HG03280 (cell line): ENCODE measurements at regions not wholly inside any gene's neighbourhood (a gene's known extent, or its start where the extent isn't known, plus 50 kb on each side); places are given as distances from the start of the nearest gene placed in this dataset.

Source experiments
- ATAC-seq: cut with Tn5 transposase; IDR thresholded peaks from one replicate; pipeline ENCODE4 v1.9.1; 2021; ENCODE audit warnings: mild to moderate bottlenecking, moderate library complexity; ENCODE audit not compliant: unreplicated experiment

DNA sequence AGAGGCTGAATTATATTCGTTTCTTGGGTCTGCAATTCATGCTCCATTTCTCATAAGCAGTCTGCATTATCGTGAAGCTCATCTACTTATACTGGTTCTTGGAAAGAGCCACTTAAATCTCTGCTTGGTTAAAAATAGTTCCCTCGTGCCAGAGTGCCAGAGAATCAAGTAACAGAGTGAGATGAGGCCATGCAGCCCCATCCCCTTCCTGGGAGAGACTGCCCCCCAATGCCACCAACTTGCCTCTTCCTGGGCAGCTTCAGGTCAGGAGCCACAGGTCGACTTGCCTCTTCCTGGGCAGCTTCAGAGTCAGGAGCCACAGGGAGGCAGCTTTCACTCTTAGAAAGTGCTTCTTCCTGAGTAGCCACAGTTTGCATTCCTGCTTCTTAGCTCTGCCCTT lies 223.9 kb upstream of the ZBED5 start:
- ATAC-seq: no peak

DNA sequence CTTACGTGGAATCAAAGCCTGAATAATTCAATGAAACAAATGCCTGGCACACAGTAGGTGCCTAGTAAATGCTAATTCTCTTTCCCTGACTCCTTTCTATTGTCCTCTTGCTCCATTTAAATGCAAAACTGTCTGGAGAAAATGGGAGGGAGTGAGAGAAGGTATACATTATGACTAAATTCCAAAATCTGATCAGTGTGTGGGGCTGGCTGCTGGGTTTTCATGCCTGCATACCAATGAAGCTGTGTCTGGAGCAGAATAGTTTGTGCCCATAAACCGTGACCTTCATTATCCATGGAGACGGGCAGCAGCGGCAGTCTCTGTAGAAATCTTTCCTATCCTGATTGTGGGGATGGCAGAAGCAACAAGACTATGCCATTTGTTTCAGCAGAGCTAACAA lies 223.4 kb upstream of the ZBED5 start:
- no peak for ATAC-seq

DNA sequence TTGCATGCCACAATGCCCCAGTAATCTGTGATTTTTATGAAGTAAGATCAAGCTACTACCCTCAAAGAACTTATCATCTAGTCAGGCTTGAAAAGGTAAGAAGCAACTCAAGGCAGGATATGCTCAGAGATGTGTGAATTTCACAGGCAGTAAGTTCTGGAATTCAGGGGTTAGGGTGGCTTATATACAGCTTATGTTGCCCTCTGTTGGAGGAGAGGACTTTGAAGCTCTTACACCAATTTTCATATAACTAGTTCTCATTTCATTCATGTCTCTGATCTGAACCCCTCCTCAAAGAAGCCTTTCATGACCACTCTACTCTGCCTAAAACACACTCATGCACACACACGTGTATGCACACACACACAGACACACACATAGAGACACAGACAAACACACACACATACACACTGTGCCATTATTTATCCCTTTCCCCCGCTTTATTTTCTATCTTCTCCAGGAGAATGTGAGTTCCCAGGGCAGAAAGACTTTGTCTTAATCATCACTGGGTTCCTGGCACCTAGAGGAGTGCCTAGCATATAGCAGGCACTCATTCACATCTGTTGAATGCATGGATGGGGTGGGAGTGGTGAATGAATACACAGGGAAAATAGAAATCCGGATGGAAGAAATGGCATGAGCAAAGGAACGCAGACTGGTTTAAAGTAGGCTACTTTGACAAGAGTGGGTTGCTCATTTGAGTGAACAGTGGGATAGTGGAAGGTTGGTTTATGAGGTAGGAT lies 220.7 kb upstream of the ZBED5 start:
- no peak for ATAC-seq

DNA sequence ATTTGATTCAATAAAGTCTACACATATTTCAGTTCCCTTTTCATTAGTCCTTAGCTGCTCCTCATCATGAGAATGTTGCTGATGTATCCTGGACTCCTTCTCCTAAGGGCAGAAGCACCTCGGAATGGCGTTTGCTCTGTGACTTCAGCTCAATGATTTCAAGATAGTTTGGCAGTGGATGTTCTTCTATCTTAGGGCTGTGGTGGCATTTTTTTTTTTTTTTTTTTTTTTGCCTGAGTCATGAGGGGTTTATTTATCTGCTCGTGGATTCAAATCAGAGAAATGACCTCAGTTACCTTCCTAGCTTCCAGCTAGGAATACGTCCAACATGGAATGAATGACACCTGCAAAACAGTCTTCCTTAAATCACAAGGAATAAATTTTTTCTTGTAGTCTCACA lies 220.0 kb upstream of the ZBED5 start:
- no peak for ATAC-seq

DNA sequence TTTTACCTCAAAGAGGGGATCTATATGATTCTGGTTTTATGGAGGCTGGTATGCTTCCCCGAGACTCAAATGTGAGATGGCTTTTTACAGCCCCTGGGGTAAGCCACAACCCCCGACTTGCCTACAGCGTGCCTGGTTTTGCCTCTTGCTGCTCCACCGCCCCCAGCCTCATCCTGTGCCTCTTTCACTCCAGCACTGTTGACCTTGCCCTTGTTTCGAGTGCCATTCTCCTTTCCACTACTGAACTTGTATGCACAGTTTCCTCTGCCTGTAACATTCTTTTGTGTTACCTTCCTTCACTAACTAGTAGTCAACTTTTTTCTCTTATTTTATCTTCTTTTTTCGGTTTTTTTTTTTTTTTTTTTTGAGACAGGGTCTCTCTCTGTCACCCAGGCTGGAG lies 219.0 kb upstream of the ZBED5 start:
- ATAC-seq: no peak

DNA sequence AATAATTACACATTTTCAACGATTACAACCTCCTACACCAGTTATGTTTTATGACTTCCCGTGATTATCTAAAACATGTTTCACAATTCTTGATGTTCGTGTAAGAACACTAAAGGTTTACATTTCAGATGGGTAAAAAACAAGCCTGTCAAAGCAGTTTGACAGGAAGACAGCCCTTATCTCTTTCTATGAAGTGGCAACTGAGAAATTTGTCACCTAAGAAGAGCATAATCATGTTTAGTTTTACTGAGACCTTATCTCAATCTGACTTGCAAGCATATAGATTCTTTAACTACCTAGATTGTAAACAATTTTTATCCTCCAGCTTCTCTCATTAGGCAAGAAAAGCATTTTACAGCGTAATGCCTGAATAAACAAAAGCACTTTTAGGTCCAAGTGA lies 218.4 kb upstream of the ZBED5 start:
- ATAC-seq: no peak

DNA sequence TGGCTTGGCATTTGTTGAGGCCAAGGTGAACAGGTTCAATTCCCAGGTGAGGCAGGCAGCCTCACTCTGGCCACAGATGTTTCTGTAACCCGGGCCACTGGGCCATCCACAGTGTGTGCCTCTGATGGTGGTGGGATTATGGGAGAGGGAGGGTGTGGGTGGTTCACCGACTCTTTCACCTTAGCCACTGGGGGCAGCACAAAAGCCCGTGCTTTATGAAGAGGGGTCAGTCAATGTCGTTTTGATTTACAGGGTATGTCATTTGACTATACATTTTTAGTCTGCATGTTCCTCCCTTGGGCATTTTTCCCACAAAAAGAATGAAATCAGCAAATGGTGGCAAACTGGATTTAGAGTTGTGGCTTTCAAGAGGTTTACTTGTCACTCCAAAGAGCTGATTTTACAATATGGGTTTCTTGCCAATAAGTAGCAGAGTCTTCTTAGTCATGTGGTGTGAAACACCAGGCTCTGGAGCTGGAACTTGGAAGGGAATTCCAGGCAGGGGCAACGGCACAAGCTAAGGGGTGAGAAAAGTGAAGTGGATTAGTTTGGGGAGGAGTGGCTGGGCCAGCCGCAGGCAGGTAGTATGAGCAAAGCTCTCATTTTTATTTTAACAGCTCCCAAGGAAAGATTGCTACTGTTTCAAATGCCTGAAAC lies 217.8 kb upstream of the ZBED5 start:
- no peak for ATAC-seq

DNA sequence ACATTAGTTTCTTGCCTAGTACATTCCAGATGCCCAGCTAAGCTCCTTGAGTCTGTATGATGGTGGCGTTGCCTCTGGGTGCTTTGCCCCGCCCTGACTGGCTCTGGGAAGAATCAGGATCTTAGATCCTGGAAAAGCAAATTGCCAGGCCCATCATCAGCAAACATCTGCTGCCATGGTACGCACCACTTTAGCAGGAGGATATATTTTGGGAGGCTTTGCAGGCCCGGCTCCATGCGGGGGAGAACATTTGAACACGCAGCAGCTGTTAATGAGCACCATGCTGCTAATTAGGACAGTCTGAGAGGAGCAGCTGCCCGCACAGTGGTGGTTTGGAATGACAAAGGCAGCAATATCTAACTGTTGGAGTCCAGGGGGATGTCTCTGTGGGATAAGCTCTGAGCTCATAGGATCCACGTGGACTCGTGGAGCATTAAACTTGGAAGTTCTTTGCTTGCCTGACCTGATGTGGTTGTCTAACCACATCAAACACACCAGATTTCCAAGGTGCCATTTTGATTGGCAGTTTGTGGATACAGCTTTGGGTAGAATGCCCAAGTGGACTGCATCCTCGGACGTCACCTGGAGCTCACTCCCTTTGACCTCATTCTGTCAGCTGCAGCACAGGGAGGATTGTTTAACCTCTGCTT lies 217.0 kb upstream of the ZBED5 start:
- ATAC-seq: no peak

DNA sequence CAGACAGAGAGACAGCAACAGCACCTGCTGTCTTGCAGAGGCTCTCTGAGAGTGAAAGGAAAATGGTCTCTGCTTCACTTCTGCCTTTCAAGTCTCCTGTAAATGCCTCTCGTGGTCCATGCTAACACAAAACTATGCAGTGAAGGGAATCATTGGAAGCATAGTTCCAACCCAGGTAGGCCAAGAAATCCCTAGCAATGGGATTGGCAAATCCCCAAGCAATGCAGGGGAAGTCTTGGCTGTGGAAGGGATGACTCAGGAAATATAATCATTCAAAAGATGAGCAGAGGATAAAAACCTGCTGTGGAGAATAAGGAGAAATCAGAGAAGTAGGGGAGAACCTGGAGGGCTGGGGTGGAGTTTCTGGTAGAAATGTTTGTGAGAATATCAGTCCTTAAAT lies 216.1 kb upstream of the ZBED5 start:
- ATAC-seq: no peak

DNA sequence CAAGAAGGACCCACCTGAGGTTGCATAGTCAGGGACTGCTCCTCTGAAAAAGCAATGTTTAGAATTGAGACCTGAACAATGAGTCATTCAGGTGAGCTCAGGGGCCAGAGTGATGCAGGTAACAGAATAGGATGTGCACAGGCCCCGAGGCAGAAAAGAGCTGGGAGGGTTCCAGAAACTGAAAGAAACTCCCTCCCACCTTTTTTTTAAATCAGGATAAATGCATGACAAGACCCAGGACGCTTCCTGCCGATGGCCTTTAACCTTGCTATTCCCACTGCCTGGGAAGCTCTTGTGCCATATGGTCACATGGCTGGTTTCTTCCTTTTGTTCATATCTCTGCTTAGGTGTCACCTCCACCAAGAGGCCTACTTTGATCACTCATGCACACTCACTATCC lies 214.2 kb upstream of the ZBED5 start:
- ATAC-seq: no peak

DNA sequence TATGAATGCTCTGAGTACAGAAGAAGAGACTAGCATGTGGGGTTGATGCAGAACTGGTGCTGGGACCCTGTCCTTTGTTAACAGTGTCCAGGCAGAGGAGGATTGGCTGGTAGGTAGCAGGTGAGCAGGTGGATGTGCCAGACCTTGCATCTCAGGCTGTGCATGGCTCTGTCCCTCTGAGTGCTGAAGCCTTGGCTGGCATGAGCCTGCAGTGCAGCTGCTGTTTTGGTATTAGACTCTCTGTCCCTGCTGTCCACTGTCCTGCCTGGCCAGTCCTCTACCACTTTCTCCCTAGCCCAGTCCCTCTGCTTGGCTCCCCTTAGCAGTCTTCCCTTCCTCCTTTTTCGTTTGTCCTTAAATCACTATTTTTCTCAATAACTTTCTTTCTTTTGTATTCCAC lies 213.6 kb upstream of the ZBED5 start:
- no peak for ATAC-seq

DNA sequence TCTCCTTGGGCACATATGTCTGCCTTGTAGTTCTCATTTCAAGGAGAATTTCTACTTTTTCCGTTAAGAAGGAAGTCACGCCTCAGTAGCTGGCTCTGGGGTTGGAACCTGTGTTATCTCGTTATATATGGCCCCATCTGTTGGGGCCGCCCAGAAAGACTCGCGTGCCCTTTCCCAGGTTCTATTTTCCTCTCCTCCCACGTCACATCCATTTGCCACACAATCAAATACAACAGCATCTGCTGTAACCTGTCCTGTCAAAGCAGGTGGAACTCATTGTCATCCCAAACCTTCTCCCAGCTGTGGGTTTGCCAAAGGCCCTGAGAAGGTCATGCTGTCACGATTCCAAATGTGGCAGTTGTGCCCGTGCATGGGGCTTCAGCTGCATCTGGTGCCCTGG lies 213.1 kb upstream of the ZBED5 start:
- no peak for ATAC-seq

DNA sequence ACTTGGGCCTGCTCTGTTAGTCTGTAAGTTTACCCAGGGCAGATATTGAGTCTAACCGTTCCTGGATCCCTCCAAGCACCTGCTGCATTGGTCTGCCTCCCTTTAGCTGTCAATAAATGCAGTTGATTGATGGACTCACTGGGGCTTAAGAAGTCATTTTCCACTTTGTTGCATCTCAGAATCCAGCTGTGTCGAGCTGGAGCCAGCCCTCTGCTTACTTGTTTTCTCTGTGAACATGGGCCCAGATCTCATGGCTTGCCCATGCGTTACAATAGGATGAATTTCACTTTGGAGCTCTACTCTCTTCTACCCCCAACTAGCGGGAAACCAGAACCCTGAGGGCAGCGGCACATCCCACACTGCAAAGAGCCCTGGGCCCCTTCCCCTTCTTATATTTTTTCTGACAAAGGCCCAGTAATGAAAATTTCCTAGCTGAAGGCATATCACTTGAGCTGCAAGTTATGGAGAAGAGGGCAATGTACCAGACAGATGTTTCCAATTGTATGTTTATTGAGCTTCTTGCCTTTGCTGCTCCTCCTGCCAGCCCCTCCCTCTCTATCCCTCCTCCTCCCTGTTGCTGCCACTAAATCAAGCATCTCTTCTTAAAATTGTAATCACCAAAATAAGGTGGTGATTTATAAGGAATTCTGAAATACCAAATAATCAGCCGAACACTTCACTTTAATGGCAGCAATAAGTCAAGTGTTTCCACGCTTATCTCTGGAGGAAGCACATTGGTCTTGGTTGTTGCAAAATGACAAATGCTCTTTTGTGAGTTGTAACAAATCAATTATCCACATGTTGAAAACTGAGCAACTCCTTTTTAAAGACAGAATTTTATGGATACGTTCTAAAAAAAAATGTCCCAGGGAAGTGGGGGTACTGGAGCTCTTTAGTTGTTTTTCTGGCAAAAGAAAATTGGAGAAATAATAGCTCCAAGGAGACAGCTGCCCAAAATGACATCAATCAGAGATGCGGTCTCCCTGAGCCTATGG lies 212.3 kb upstream of the ZBED5 start:
- ATAC-seq: no peak

DNA sequence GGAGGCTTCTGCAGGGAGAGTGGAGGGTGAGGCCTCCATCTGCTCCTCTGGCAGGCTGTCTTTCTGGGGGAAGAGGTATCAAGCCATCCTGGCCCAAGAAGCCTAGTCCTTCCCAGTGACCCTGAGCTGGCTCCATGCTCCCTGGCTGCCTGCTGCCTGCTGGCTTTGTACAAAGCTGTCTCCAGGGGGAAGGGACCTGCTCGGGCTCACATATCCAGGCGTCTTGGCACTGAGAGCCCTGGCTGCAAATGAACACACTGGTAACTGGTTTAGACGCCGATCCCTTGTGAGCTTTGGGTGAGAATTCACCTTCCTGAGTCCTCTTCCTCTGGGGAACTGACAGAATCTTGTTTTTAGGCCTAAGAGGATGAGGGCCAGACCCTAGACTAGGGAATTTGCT lies 210.3 kb upstream of the ZBED5 start:
- no peak for ATAC-seq

DNA sequence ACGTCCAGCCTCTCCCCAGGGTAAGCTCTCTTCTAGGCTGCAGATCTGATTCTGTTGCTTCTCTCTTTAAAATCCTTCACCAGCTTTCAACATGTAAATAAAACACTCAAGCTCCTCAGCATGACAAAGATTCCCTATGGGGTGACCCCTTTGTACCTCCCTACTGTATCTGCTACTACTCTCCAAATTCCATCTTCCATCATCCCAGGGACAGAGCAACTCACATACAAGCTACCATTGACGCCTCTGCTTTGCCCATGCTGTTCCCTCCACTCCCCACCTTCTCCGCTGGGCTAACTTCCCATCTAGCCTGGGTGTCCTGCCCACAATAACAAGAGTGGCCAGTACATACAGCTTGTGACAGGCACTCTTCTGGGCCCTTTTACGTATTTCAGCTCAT lies 207.5 kb upstream of the ZBED5 start:
- ATAC-seq: no peak

DNA sequence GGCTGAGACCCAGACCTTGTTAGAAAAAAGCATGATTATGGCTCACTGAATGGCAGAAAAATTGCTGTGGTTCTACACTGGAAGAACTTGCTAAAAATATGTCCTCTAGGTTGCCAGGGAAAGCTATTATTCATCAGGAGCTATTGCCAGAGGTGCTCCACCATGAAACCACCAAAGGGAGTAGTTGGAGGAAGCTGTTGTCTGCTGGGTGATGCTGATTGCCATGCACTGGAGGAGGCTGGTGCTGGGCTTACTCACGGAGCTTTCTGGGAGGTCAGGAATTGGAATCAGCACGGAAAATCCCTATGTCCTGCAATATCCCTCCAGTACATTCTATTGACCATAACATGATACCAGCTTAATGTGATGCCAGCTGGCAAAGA lies 199.6 kb upstream of the ZBED5 start:
- no peak for ATAC-seq

DNA sequence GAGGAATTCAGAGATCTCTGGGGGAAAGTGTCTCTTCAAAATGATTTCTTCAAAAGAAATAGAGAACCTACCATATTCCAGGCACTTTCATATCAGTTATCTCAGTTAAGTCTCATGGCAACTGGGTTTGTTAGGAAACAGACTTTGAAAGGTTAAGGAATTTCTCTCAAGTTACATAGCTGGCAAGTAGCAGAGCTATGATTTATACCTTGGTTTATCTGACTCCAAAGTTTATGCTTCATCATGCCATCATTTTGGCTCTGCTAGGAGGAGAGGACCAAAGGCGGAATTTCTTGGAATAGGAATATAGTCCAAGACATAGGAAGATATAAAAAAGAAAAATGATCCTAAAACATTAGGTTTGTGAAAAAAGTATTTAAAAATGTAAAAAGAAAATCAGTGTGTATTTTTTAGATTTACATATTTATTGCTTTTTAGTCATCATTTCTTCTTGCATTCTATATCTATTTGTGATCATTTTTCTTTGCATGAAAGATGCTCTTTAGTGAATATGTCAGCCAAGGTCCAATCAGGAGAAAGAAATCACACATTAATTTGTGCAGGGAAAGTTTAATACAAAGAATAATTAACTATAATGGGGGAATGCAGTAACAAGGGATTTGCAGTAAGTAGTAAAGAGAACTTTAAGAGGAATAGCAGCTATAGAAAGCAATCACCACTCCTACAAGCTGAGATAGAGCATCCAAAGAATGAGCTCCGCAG lies 199.1 kb upstream of the ZBED5 start:
- no peak for ATAC-seq

DNA sequence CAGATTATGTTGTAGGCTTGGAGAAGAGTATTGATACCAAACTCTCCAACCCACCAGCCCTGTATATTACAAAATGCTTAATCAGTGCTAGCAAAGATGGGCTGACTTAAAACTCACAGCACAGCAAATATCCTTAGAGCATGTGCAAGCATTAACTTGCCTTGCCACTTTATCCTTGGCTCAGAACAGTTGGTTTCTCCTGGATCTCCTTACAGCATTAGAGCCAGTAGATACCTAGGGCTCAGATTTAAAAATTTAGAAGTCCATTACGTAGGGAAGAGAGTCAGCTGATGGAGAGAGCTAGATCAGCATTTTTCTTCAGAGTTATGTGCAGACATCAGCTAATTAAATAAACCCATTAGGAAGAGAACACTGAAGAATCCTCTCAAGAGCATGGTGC lies 198.5 kb upstream of the ZBED5 start:
- ATAC-seq: no peak

DNA sequence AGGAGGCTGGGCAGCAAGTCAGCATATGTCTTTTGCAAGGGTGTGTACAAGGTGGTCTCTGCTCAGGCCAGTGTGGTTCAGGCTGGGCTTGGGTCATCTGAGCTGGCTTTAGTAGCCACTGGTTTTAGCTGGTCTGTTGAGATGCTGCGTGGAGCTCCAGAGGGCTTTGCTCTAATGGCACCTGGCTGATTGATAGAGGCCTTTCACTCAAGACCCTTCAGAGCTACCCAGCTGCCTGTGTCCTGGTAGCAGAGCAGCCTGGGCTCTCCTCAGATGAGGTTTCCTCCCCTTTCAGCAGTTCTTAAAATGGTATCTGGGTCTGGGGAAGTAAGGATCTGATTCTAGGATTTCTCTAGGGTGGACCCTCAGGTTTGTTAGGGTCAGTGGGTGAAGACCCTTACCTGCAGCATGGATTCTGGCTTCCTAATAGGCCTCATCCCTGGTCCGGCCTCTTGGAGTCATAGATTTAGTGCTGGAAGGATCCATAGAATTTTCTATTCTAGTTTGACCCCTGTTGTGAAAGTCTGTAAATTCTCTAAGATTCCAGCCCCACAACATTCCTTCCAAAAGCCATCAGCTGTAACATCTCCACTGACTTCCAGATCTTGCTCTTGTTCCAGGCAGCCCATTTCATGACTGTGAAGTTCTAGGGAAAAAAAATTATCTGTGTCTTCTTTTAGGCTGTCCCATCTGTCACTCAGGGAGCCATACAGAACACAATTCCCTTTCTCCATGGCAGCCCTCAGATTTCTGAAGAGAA lies 190.2 kb upstream of the ZBED5 start:
- no peak for ATAC-seq

DNA sequence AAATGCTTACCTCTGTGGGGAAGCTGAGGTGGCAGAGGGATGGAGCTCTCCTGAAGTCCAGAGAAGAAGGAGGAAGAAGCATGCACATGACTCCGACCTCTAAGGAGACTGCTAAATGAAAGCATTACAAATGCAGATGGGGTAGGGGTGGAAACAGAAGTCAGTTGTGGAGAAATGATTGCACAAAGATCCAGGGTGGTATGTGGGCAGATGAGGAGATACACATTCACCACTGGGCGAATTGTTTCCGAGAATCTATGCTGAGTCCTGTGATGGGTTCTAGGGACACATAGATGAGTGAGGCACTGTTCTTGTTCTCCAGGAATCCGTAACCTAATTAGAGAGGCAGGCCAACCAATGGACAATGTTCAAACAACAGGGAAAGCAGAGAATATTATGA lies 188.9 kb upstream of the ZBED5 start:
- ATAC-seq: no peak
